Activated CD8-positive, alpha-beta memory T cell treated with anti-CD3 and anti-CD28 coated beads for 4 hours (primary cell): ENCODE measurements at regions not wholly inside any gene's neighbourhood (a gene's known extent, or its start where the extent isn't known, plus 50 kb on each side); places are given as distances from the start of the nearest gene placed in this dataset.
"Not testable (repeated sequence)": the region's sequence is repeated elsewhere in the genome, so short reads cannot be mapped to it uniquely, and the experiment has no call there.

Source experiments
- DNase-seq, 2 donors: peaks; one replicate each; pipeline ENCODE4 v3.0.0-alpha.2; 2020; ENCODE audit warnings: low read depth in 2 of 2

- no peak for DNase-seq
Measured at GRCh38 chr6:43999628-44000027, 127.6 kb downstream of the MRPL14 start.

DNA sequence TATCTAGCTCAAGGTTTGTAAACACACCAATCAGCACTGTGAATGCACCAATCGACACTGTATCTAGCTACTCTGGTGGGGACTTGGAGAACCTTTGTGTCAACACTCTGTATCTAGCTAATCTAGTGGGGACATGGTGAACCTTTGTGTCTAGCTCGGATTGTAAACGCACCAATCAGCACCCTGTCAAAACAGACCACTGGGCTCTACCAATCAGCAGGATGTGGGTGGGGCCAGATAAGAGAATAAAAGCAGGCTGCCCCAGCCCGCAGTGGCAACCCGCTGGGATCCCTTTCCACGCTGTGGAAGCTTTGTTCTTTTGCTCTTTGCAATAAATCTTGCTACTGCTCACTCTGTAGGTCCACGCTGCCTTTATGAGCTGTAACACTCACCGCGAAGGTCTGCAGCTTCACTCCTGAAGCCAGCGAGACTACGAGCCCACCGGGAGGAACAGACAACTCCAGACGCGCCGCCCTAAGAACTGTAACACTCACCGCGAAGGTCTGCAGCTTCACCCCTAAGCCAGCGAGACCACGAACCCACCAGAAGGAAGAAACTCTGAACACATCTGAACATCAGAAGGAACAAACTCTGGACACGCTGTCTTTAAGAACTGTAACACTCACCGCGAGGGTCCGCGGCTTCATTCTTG is 128.5 kb downstream of the MRPL14 start:
- not testable (repeated sequence) for DNase-seq

DNA sequence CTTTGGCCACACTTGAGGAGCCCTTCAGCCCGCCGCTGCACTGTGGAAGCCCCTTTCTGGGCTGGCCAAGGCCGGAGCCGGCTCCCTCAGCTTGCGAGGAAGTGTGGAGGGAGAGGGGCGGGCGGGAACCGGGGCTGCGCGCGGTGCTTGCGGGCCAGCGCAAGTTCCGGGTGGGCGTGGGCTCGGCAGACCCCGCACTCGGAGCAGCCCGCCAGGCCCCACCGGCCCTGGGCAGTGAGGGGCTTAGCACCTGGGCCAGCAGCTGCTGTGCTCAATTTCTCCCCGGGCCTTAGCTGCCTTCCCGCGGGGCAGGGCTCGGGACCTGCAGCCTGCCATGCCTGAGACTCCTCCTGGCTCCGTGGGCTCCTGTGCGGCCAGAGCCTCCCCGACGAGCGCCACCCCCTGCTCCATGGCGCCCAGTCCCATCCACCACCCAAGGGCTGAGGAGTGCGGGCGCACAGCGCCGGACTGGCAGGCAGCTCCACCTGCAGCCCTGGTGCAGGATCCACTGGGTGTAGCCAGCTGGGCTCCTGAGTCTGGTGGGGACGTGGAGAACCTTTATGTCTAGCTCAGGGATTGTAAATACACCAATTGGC is 129.2 kb downstream of the MRPL14 start:
- DNase-seq = not testable (repeated sequence)

GRCh38 chr6:43997345-43997677 is 129.9 kb downstream of the MRPL14 start:
- no peak for DNase-seq

DNA sequence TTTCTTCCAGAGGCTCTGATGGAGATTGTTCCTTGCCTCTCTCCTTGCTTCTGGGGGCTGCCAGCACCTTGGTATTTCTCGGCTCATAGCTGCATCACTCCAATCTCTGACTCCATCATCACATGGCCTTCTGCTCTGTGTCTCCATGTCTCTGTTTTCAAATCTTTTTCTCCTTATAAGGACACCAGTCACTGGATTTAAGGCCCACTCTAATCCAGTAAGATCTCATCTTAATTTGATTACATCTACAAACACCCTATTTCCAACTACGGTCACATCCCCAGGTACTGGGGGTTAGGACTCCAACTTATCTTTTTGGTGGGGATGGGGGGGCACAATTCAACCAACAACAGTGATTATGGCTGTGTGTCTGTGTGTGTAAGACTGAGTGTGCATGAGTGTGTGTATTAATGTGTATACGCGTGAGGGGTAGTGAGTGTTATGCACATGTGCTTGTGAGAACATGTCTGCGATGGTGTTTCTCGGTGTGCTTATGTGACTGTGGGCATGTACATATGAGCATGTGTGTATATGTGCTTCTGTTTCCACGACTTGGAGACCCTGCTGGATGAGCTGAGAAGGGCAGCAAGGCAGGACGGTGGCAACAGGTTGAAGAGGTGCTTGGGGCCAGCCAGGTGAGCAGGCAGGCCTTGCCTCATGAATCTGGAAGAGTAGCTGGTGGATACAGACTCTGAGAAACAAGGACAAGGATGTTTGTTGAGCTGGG is 130.5 kb downstream of the MRPL14 start:
- DNase-seq = no peak

- DNase-seq = no peak
Measured at GRCh38 chr6:43995137-43995536, 132.1 kb downstream of the MRPL14 start.

GRCh38 chr6:43993881-43994523 is 133.2 kb downstream of the MRPL14 start:
- DNase-seq = peak in 1 of 2 donors; percentile 13

DNA sequence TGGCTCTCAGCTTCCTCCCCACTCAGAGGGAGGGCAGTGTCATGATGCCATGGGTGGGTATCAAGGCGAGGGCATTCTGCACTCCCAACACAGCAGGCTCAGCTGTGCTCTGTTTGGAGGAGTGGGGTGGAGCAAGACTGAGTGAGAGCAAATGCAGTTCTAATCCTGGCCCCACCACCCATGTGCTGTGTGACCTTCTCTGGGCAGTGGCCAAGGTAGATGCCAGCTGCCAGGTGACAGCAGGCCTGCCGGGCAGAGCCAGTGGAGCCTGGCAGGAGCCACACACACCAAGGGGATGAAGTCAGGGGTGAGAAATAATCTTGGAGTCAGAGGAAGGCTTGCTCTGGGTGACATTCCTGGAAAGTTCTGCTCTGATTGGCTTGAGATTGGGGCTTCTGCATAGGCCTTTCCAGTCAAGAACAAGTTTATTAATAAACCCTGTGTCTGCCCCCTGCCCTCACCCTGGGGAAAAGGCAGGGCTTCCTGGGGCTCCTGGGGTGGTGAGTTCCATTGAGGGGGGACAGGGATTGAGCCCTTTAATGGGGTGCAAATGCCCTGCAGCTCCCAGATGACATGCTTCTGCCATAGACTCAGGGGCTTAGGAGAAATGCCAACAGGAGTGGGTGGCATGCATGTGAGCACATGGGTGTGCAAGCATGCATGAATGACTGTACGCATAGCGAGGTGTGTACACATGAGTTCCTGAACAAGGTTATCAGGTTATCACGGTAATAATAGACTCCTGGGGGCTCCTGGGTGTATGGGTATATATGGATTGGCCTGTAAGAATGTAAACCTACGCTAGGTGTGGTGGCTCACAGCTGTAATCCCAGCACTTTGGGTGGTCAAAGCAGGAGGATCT is 134.2 kb downstream of the MRPL14 start:
- no peak for DNase-seq

- no peak for DNase-seq
Measured at GRCh38 chr6:43992126-43992663, 135.1 kb downstream of the MRPL14 start.

DNA sequence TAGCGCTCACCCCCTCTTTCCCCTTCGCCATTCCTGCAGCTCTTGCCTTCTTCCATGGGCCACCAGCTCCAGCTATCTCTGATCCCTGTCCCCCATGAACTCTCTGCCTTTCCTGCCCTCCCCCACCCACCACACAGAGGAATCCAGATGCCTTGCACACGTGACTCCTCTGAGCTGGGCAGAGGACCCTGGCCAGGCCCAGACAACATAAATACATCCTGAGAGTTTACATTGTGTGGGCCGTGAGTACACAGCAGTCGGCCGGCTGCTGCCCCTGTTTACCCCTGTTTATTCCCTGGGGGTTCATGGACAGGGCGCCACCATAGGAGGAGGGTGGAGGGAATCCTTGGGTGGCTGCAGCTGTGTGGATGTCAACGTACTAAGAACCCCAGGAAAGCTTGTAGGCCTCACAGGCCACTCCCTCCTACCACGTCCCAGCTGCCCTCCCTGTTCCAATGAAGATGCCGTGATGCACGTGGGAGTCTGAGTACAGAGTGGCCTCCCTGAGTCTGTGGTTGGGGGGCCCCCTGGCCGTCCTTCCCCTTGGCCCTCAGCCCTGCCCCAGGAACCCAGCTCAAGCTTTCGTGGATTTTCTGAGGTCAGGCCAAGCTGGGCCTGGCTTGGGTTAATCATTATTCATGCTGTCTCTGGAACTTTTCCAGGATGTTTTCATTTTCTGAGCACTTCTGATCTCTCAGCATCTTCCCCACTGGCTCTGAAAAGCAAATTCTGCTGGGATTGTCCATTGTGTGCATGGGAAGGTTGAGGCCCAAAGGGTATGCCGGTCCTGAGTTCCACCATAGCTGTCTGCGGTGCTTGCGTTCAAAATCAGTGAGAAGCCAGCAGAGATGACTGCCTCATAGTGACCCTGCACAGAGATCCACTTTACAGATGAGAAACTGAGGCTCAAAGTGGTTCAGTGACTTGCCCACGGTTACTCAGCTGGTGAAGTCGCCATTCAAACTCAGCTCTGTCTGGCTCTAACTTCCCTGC is 136.3 kb downstream of the MRPL14 start:
- no peak for DNase-seq

- DNase-seq = no peak
Measured at GRCh38 chr6:43990275-43990626, 137.0 kb downstream of the MRPL14 start.

DNA sequence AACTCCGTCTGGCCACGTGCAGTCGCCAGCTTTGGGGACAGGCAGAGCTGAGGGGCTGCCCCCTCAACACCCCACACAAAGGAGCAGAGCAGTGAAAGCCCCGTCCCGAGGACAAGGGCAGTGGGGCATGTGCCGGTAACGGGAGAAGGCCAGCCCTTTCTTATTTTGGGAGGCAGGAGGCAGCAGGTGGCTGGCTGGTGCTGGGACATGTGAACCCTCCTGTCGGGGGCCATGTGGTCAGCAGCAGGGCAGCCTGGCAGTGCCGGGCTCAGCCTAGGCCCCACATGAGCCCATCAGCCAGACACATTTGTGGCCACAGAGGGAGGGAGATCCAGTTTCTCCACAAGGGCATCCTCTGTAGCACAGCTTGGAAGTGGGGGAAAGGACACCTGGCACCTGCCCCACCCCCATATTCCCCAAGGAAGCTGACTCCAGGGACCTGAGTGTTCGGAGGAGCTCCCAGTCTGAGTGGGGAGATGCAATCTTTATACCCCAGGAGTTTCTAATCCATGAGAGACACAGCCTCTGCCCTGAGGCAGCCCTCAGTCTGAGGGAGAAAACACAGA is 137.6 kb downstream of the MRPL14 start:
- no peak for DNase-seq

DNA sequence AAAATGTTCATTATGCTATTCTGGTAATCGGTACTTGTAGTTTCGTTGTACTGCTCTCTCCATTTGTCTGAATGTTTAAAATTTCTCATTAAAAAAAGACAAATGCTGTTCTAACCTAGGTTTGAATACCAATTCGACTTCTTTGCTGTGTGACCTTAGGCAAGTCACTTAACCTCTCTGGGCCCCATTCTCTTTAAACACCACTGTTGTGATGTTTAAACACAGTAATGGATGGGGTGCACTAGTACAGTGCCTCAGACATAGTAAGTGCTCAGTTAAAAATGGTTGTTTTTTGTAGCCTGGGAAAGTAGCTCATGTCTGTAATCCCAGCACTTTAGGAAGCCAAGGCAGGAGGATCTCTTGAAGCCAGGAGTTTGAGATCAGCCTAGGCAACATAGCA is 138.5 kb downstream of the MRPL14 start:
- DNase-seq = no peak

- DNase-seq = no peak
Measured at GRCh38 chr6:43987838-43988439, 139.3 kb downstream of the MRPL14 start.

GRCh38 chr6:43986177-43986825 is 141.0 kb downstream of the MRPL14 start:
- no peak for DNase-seq

GRCh38 chr6:43985329-43985728 is 141.9 kb downstream of the MRPL14 start:
- DNase-seq = no peak

- DNase-seq = no peak
Measured at GRCh38 chr6:43984442-43985321, 142.6 kb downstream of the MRPL14 start.

GRCh38 chr6:43983632-43984031 is 143.6 kb downstream of the MRPL14 start:
- no peak for DNase-seq
